GM12892 (cell line): ENCODE measurements at regions not wholly inside any gene's neighbourhood (a gene's known extent, or its start where the extent isn't known, plus 50 kb on each side); places are given as distances from the start of the nearest gene placed in this dataset.
"Not testable (repeated sequence)": the region's sequence is repeated elsewhere in the genome, so short reads cannot be mapped to it uniquely, and the experiment has no call there.

ENCODE experiments used
- DNase-seq: peaks from one replicate; pipeline ENCODE4 v3.0.0; 2011; ENCODE audit not compliant: insufficient read length
- FAIRE-seq: peaks from 2 replicates; lab custom pipeline; 2011; peaks lifted over from hg19 to GRCh38; lab: Jason Lieb, UNC
- POLR2A ChIP-seq: IDR thresholded peaks from 2 replicates; pipeline ENCODE4 v1.6.1; 2011; ENCODE audit warnings: low read depth, low read length, control low read depth
- POLR2AphosphoS5 ChIP-seq: IDR thresholded peaks from 2 replicates; pipeline ENCODE4 v1.6.1; 2011; ENCODE audit warnings: low read depth, low read length, control low read depth
- TAF1 ChIP-seq: IDR thresholded peaks from 2 replicates; pipeline ENCODE4 v1.6.1; 2011; ENCODE audit warnings: low read depth, mild to moderate bottlenecking, control low read depth, low read length, borderline replicate concordance

DNA sequence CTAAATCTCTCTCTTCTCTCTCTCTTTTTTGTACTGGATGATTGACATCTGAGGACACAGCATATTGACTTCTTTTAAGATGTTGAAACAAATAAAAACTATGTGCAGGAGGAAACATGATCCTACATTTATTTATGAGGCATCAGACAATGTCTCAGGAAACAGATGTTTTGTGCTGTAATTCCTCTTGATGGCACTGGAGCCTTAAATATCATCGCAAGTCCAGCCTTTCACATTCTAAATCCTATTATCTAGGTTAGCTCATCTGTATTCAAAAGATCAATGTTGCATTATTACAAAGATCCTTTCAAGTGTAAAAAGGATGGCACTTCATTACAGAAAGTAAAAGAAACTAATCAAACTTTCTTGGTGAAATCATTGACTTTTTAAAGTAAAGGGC lies 63.9 kb downstream of the MAT2B start:
- TF ChIP-seq POLR2AphosphoS5 (no peak), POLR2A (no peak), TAF1 (no peak)
- FAIRE-seq (no peak), DNase-seq (no peak)

DNA sequence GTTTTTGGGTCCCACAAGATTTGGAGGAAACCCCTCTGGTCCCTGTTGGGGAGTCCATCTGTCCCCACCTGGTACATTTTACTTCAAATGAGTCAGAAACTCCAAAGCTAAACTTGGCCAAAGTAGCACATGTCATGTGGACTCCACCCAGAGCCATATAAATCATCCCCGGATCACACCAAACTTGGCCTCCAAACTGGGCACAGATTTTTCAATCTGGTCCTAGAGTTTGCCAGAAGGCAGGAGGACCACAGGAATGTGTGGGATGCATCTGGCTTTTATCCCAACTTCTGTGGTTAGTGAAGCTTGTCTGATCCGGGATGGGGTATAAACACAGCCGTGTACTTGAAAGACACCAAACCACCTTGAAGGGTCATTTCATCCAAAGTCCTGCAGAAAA lies 66.3 kb downstream of the MAT2B start:
- DNase-seq (no peak), FAIRE-seq (no peak)
- TF ChIP-seq TAF1 (no peak), POLR2A (no peak), POLR2AphosphoS5 (no peak)

DNA sequence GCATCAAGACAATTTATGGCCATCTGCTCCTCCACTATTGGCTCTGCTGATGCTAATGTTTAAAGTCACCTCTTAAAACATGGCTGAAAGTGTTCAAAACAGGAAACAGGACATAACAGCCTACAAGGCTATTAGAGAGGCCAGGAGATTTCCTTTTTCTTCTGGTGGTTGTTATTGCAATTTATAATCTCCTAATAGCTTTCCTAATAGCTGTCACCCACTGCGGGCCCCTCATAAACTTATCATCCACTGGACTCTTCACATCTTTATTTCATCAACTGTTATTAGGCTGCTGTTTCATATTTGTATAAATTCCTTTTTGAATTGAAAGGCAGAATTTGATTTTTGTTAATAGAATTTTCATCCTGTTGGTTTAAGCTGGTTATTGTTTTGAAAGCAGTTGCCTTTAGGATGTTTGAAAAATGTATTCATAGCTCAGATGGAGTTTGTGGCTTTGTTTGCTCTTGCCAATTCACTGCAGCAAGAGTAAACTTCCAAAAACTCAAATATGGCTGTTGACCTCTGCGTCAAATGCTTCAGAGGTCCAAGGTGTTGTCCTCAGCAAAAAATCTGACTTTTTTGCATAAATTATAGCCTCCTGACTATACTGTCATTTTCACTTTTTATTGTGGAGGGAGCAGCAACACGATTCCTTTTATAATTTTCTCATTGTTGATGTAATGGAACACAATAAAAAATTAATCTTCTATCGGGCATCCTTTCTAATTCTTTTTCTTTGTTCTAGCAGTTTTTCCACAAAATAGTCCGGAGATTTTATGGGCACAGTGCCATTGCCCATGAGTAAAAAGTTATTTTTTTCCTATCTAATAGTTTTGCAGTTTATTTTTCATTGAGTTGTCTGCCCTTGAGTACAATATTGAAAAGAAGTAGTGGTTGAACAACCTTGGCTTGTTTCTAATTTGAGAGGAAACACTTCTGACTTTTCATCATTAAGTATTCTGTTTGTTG lies 69.3 kb downstream of the MAT2B start:
- DNase-seq (no peak), FAIRE-seq (no peak)
- TF ChIP-seq POLR2A (no peak), TAF1 (no peak), POLR2AphosphoS5 (no peak)

DNA sequence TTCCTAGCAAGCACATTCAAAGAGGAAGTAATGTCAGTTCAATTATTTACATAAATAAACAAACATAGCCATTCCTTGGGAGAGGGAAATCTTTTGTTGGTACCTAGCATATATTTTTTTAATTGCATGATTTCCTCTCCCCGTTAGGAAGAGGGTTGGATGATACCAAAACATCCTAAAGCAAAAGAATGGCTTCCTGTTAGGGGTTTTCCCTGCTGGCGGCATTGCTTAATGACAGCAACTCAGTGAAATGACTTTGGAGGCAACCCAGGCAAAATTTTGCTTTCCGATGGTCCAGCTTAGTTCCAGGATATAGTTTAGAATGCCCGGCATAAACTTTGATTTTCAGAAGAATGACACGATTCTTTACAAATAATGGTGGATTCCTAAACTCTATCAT lies 73.2 kb downstream of the MAT2B start:
- DNase-seq (no peak), FAIRE-seq (no peak)
- TF ChIP-seq TAF1: no peak

DNA sequence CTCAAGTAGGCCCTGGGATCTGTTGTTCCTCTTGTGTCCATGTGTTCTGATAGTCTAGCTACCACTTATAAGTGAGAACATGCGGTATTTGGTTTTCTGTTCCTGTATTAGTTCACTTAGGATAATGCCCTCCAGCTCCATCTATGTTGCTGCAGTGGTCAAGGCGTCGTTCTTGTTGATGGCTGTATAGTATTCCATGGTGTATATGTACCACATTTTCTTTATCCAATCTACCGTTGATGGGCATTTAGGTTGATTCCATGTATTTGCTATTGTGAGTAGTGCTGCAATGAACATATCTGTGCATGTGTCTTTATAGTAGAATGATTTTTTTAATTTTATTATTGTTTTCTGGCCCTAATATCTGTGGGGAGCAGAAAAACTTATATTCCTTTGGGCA lies 74.3 kb downstream of the MAT2B start:
- TF ChIP-seq POLR2AphosphoS5 (no peak), POLR2A (no peak), TAF1 (no peak)
- DNase-seq: no peak
- no peak for FAIRE-seq

DNA sequence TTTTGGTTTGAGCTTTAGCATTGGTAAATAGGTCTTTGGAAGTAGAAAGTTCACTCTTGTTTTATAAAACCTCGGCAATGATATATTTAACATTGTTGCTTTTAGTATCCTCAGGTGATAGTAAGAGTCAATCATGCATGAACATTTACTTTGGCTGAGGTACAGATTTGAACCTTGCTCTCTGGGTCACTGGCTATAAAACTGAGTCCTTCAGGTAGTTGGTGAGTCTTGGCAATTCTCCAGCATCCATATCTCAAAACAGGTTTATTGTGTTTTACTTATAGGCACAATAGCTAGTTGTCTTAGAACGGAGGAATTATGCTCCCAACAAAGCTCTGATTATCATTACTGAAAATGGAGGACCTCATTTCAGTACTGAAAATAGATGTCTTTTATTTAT lies 75.1 kb downstream of the MAT2B start:
- FAIRE-seq: no peak

DNA sequence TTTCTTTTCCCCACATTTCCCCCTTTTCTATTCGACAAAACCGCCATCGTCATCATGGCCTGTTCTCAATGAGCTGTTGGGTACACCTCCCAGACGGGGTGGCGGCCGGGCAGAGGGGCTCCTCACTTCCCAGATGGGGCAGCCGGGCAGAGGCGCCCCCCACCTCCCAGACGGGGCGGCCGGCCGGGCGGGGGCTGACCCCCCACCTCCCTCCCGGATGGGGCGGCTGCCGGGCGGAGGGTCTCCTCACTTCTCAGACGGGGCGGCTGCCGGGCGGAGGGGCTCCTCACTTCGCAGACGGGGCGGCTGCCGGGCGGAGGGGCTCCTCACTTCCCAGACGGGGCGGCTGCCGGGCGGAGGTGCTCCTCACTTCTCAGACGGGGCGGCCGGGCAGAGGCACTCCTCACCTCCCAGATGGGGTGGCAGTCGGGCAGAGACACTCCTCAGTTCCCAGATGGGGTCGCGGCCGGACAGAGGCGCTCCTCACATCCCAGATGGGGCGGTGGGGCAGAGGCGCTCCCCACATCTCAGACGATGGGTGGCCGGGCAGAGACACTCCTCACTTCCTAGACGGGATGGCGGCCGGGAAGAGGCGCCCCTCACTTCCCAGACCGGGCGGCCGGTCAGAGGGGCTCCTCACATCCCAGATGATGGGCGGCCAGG lies 78.2 kb downstream of the MAT2B start:
- not testable (repeated sequence) for DNase-seq, FAIRE-seq

More for the DNA sequence above, 75.1 kb downstream of the MAT2B start:
- TF ChIP-seq POLR2A (no peak), TAF1 (no peak), POLR2AphosphoS5 (no peak)
- no peak for DNase-seq

DNA sequence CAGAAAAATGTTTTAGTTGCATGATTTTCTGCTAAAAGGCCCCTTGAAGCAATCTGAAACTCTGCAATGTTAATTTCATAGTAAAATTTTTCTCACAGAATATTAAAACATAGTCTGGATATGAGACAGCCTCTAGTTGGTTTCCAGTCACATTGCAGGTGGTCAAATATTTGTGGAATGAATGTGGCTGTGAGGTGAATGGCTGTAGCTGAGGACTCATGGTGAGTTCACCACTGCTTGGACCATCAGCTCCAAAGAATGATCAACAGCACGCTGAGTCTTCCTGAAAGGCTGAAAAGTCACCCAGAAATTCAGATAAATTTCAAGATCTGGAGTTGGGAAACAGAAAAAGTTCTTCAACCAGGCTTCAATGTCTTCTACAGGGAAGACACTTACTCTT lies 79.8 kb downstream of the MAT2B start:
- TF ChIP-seq POLR2AphosphoS5 (no peak), TAF1 (no peak), POLR2A (no peak)
- DNase-seq (no peak), FAIRE-seq (no peak)

DNA sequence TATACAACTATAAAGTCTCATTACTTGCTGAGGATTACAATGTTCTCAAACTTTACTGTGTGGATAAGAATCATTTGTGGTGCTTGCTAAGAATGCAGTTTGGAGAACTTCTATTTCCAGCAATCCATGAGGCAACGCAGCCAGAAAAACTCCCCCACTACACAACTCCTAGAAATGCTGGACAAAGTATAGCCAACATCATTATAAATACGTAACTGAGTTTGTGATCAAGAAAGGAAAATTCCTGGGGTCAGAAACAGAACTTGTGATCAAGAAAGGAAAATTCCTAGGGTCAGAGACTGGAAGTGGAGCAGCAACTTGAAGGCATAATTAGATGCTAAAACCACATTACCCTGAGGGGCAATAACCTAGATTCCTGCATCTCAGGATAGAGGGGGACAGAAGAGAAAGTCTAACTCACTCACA lies 81.1 kb downstream of the MAT2B start:
- FAIRE-seq (no peak), DNase-seq (no peak)
- TF ChIP-seq POLR2AphosphoS5 (no peak), TAF1 (no peak)

DNA sequence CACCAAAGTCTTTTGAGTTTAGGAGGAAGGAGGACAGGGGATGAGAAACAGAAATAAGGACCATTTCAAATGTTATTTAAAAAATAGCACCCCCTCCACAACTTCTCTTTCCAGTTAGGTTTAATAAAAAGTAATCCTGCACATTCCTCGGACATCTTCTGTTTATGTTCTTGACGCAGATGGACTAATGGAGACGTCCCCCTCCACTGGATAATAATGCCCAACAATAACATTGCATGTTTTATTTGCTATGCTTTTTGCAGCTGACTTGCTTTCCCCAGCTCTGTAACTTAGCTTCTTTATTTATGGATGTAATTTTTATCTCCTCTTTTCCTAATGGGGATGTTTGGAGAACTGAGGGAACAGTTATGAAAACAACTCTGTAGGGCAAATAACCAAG lies 89.5 kb downstream of the MAT2B start:
- FAIRE-seq (no peak), DNase-seq (no peak)
- TF ChIP-seq TAF1 (no peak), POLR2A (no peak), POLR2AphosphoS5 (no peak)

DNA sequence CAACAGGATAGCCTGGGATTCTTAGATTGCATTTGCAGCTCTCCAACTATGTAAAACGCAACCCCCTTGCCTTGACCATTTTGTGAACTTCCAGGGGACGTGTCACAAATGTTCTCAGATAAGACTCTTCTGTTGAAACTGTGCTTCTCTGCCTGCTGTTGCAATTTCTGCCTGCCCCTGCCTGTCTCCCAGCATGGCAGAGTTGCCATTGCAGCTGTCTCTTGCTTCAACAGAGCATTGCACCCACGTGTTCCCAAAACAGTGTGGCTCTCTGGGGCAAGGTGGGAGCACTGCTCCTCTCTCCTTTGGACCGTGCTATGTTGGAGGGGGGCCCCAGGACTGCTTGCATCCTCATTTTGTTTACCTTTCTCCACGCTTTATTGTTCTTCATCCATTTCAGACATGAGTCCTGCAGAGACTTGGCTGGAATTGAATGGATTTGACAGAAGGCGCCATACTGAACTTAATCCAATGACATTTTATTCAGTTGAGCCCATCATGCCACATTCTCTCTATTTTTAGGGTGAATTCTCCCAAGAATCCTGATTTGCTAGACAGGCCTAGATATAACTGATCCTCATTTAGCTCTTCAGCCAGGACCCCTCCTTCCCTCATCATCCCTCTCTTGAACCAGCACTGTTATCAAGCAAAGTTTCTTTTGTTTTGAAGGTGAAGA lies 90.7 kb downstream of the MAT2B start:
- no peak for TF ChIP-seq POLR2A
- no peak for TF ChIP-seq TAF1
- no peak for TF ChIP-seq POLR2AphosphoS5
- DNase-seq (no peak), FAIRE-seq (no peak)
